HG03342 (cell line): ENCODE measurements at regions not wholly inside any gene's neighbourhood (a gene's known extent, or its start where the extent isn't known, plus 50 kb on each side); places are given as distances from the start of the nearest gene placed in this dataset.
"Not testable (repeated sequence)": the region's sequence is repeated elsewhere in the genome, so short reads cannot be mapped to it uniquely, and the experiment has no call there.

Experiments
- ATAC-seq: cut with Tn5 transposase; IDR thresholded peaks from one replicate; pipeline ENCODE4 v1.9.1; 2021; ENCODE audit warnings: mild to moderate bottlenecking, moderate library complexity; ENCODE audit not compliant: unreplicated experiment

DNA sequence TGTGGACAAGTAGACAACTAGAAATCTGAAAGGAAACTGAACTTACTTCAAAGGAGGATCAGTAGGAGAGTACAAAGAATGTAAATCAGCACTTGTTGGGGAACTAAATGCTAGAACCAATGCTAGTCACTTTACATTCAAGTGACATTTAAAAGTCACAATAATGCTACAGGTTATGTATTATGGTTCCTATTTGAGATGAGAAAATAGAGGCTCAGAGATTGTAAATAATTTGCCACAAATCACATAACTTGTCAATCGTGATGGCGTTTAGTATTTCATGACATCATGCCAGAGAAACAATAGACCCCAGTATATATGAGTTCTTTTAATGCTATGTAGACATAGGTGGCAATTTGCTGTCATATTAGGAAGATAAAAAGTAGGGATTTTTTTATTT, 467.8 kb upstream of the CBLB start:
- ATAC-seq = no peak

DNA sequence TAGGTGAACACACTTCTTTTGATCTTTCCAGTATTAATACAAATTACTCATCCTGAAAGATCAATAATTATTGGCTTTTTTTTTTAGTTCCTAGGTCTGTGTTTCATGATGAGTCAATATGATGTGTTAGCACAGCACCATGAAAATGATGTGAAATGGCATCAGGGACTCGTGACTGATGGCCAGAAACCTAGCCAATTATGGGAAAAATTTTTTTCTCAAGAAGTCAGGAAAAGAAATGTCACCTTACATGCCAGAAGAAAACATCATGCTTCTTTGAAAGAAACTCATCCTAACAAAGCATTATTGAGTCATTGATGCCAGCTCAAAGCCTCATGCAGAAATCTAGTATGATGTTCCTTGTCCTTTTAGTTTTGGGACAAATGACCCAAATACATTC, 468.3 kb upstream of the CBLB start:
- no peak for ATAC-seq

- ATAC-seq = no peak
Measured at GRCh38 chr3:106338582-106339214, 469.9 kb upstream of the CBLB start.

DNA sequence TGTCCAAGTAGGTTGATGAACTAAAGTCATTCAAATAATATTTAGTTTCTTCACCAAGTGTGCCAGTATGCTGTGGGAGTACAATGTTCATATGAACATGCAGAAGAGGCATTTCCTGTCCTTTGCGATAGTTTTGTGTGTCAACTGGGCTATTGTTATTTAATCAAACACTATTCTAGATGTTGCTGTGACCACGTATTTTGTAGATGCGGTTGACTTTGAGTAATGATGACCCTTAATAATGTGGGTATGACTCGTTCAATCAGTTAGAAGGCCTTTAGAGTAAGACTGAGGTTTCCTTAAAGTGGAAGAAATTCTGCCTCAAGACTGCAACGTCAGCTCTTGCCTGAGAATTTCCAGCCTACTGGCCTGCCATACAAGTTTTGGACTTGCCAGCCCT, 470.7 kb upstream of the CBLB start:
- ATAC-seq = no peak

DNA sequence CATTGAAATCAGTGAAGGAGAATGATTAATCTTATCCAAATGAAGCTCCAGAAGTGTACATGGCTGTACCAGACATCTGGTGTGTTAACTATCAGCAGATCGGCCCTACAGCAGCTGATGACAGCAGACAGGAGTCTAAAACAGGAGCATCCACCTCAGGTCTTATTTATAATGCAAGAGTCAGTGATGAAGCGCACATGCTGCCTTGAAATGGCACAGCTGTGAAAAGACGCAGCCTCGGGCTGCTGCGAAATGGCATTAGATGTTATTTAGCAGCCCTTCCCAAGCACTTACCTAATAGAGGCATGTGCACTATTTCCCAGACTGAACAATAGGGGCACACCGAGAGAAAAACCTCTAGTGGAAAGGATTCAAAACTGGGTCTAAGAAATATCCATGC, 472.3 kb upstream of the CBLB start:
- ATAC-seq = no peak

GRCh38 chr3:106341586-106342162, 472.9 kb upstream of the CBLB start:
- ATAC-seq = no peak

GRCh38 chr3:106342386-106342785, 473.6 kb upstream of the CBLB start:
- no peak for ATAC-seq

GRCh38 chr3:106343811-106344210, 475.0 kb upstream of the CBLB start:
- no peak for ATAC-seq

DNA sequence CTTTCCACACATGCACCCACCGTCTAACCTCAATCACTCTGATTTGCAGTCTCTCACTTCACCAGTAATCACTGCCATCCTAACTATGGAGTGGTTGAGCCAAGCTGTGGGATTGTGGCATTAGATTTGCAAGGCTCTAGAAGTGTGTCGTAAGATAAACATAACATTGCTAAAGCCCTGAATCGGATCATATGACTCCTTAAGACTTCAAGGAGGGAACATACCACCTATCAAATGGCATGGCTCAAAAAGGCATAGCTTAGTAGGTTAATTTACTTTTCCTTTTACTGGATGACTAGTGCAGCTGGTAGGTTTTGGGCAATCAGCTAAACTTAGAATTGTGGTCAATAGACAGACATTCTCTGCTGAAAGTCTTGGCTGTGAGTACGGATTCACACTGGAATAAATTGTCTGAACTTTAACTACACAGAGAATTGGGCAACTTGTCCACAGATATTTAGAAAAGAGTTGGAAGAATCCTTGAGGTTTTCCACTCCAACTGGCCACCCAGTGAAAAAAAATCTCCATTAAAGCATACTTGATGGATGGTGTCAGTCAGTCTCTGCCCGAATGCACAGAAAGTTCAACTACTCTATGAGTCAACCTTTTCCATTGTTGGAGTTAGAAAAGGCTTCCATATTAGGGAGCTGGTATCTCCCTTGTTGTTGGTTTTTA, 476.7 kb upstream of the CBLB start:
- no peak for ATAC-seq

GRCh38 chr3:106347350-106347749, 478.5 kb upstream of the CBLB start:
- ATAC-seq = no peak

DNA sequence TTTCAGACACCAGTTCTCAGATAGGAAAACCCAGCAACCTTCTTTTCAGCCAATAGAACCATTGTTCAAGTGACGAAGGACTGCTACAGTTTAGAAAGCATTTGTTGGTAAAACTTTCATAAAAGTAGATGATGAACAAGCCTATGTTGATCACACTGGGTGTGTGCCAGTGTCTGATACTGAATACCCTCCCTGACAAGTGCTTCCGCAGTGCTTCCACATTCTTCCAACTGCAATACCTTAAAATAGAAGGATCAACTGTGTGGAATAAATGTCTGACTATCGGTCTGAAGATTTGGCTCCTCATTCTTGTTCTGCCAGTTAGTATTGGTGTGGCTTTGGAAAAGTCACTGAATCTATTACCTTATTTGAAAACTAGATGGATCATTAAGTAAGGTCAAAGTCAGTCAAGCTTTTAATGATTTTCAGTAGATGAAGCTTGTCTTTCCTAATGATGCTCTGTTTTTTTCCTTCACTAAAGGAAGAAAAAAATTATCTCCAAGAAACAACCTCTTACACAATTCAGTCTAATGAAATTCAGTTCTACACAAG, 479.4 kb upstream of the CBLB start:
- no peak for ATAC-seq

GRCh38 chr3:106349191-106349881, 480.5 kb upstream of the CBLB start:
- no peak for ATAC-seq

GRCh38 chr3:106355873-106356272, 487.1 kb upstream of the CBLB start:
- no peak for ATAC-seq

- ATAC-seq = no peak
Measured at GRCh38 chr3:106359692-106360091, 490.9 kb upstream of the CBLB start.

- not testable (repeated sequence) for ATAC-seq
Measured at GRCh38 chr3:106360901-106361300, 492.1 kb upstream of the CBLB start.

DNA sequence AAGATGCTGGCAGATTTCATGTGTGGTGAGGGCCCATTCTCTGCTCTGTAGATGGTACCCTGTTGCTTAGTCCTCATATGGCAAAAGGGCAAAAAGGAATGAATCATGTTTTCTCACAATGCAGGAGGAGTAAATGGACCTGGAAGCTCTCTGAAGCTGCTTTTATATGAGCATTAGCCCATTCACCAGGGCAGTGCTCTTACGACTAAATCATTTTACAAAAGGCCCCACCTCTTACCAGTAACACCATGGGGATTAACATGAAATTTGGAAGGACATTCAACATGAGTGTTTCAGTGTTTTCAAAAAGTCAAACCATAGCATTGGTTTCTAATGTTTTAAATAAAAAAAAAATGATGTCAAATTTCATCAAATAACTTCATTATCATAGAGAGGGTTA, 495.7 kb upstream of the CBLB start:
- ATAC-seq = no peak

DNA sequence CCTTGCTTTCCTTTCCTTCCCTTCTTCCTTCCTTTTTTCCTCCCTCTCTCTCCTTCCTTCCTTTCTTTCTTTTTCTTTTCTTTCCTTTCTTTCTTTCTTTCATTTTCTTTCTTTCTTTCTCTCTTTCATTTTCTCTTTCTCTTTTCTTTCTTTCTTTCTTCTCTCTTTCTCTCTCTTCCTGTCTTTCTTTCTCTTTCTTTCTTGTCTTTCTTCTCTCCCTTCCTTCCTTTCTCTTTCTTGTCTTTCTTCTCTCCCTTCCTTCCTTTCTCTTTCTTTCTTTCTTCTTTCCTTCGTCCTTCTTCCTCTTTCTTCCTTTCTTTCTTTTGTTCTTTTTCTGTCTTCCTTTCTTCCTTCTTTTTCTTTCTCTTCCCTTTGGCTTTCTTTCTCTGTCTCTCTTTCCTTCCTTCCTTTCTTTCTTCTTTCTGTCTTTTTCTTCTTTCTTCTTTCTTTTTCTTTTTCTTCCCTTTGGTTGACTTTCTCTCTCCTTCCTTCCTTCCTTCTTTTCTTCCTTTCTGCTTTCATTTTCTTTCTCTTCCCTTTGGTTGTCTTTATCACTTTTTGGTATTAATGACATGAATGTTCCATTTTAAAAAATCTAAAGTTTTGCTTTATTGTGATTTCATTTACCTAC, 496.4 kb upstream of the CBLB start:
- no peak for ATAC-seq

GRCh38 chr3:106366352-106366751, 497.5 kb upstream of the CBLB start:
- no peak for ATAC-seq

- ATAC-seq = no peak
Measured at GRCh38 chr3:106367496-106367895, 498.7 kb upstream of the CBLB start.

GRCh38 chr3:106371221-106371970, 502.6 kb upstream of the CBLB start:
- no peak for ATAC-seq
